Astrocyte of the cerebellum (primary cell): ENCODE measurements at regions not wholly inside any gene's neighbourhood (a gene's known extent, or its start where the extent isn't known, plus 50 kb on each side); places are given as distances from the start of the nearest gene placed in this dataset.

ENCODE experiments used
- DNase-seq: peaks from one replicate; pipeline ENCODE4 v3.0.0-alpha.2; 2011; ENCODE audit warnings: low read depth
- H3K4me3 ChIP-seq: 2 replicates; pipeline ENCODE4 v1.5.1; 2011; ENCODE audit warnings: mild to moderate bottlenecking, low read depth, low read length, moderate library complexity
- CTCF ChIP-seq: IDR thresholded peaks from 2 replicates; pipeline ENCODE4 v1.5.1; 2012; ENCODE audit warnings: low read length, low read depth, moderate library complexity, mild to moderate bottlenecking; ENCODE audit errors: missing control alignments
- in situ Hi-C: cut with HindIII; loops from 2 replicates; pipeline ENCODE4 v1.10.0; 2017; ENCODE audit warnings: low sequenced_read_pairs

GRCh38 chr18:43627848-43628530, 350.7 kb upstream of the SYT4 start:
- H3K4me3 ChIP-seq = no peak overlapping the region
- in situ Hi-C loops = no loop called here
- DNase-seq = peak; percentile 49
- TF ChIP-seq CTCF = no peak

DNA sequence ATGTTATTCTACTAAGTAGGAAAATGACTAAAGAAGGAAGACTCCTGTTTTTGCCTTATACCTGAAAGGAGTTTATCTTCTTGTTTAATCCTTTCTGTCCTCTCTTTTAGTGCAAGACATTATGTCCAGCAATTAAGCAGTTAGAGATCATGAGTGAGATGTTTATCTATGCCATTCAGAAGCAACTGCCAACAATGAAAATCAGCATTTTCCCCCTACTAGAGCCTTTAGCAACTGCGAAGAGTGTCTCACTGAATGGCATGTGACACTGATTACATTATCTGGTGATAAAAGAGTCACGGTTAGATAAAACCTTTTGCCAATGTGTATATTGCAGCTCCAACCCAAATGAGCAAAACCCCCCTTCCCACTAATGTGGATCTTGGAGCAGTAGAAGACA, 357.7 kb upstream of the SYT4 start:
- DNase-seq = no peak
- no peak overlapping the region for H3K4me3 ChIP-seq
- in situ Hi-C loops = no loop called here
- no peak for TF ChIP-seq CTCF

- DNase-seq = no peak
- in situ Hi-C loops = no loop called here
- H3K4me3 ChIP-seq = no peak overlapping the region
- TF ChIP-seq CTCF = no peak
Measured at GRCh38 chr18:43635397-43635796, 358.1 kb upstream of the SYT4 start.

DNA sequence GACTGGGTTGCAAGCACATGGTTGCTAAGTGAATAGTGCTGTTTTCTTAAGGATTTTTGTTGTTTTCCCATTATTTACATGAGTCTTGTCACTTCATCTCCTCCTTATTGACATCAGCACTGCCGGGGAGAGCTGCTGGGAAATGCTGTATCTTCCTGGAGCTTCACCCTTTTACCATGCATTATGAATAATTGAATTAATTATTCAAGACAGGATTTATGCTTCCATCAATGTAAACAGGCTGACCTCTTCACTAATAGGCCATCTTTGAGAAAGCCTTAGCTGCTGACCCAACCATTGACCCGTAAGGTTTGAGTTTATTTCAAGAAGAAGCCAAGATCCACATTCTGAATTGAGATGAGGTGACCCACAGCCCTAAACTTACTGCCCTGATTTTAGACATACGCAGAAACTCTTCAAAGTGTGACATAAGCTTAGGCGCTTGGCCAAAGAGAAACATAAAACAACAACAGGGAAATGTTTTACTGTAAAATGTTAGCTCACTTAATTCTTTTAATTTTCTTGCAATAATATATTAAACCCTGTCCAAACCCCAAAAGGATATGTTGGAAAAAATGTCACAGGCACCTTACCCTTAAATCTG, 365.5 kb upstream of the SYT4 start:
- TF ChIP-seq CTCF = no peak
- in situ Hi-C loops = no loop called here
- no peak overlapping the region for H3K4me3 ChIP-seq
- no peak for DNase-seq

GRCh38 chr18:43648002-43648401, 370.7 kb upstream of the SYT4 start:
- in situ Hi-C loops = no loop called here
- no peak for DNase-seq
- no peak overlapping the region for H3K4me3 ChIP-seq
- no peak for TF ChIP-seq CTCF

DNA sequence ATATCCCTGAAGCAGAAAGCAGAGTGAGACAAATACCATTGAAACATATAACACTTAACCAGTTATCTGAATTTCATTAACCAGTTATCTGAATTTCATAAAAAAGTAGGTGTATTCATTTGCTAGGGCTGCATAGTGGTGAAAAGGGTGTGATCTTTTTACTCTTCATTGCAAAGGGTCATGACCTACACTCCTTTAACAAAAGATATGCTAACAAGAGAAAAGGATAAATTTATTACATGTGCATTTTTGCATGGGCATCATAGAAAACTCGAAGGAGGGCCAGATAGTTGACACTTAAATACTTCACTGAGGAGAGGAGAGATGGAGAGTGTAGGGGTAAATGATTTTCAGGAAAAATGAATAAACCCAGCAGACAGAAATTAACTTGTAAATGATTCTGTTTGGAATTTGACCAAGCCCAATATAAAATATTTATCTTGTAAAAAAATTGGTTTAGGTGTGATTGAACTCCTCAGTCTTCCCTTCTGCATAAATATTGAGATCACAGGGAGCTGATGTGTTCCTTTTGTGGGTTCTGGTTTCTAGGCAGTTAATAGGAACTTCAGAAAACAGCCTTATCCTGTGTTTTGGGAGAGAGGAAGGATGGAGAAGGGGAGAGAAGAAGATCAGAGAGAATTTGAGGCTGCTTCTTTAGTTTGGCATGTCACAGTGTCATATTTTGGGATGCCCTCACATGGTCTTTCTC, 372.5 kb upstream of the SYT4 start:
- no peak for TF ChIP-seq CTCF

More for the DNA sequence above, 372.5 kb upstream of the SYT4 start:
- H3K4me3 ChIP-seq = no peak overlapping the region
- no peak for DNase-seq
- in situ Hi-C loops = no loop called here
